SH-SY5Y (cell line): ENCODE measurements at regions not wholly inside any gene's neighbourhood (a gene's known extent, or its start where the extent isn't known, plus 50 kb on each side); places are given as distances from the start of the nearest gene placed in this dataset.

ENCODE experiments used
- GATA2 ChIP-seq: IDR thresholded peaks from 2 replicates; pipeline ENCODE4 v1.6.1; 2011; ENCODE audit warnings: mild to moderate bottlenecking, low read depth, low read length
- GATA3 ChIP-seq: IDR thresholded peaks from 2 replicates; pipeline ENCODE4 v1.6.1; 2011; ENCODE audit warnings: low read depth, mild to moderate bottlenecking, low read length, moderate library complexity

- no peak for TF ChIP-seq GATA3
- TF ChIP-seq GATA2, result no peak
These were observed 465.9 kb downstream of the NPHP4 start for GRCh38 chr1:5526385-5526750.
